GM23248 (cell line): ENCODE measurements at regions not wholly inside any gene's neighbourhood (a gene's known extent, or its start where the extent isn't known, plus 50 kb on each side); places are given as distances from the start of the nearest gene placed in this dataset.

Source experiments
- EZH2 ChIP-seq: fragments of 200-600 bp; sonication (generic); IDR thresholded peaks from 2 replicates; pipeline ENCODE4 v1.6.1; 2018; ENCODE audit warnings: antibody characterized with exemption, mild to moderate bottlenecking; ENCODE audit not compliant: insufficient read depth, poor library complexity, severe bottlenecking
- EZH2phosphoT487 ChIP-seq: fragments of 200-600 bp; sonication (generic); IDR thresholded peaks from 2 replicates; pipeline ENCODE4 v1.6.1; 2018; ENCODE audit warnings: antibody characterized with exemption, moderate library complexity, mild to moderate bottlenecking, low read depth; ENCODE audit not compliant: insufficient read depth

DNA sequence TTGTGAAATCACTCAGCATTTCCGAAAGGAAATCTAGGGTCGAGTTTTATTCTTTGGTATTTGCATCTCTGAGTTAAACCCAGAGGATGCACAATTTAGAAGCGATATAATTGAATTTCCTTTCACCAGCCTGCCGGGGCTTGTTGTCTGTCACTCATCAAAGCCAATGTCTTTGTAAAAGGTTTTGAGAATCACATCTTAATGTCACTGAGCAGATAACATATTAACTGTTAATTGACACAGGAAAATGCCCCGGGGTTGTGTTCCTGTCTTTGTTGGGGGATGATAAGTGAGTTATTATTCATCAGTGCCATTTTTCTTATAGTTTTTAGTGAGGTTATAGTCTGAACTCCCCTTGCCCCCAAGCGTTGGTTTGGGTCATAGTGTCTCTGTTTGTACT is 73.4 kb downstream of the DUSP6 start:
- no peak for TF ChIP-seq EZH2phosphoT487
- no peak for TF ChIP-seq EZH2
